H9 (cell line): ENCODE measurements at regions not wholly inside any gene's neighbourhood (a gene's known extent, or its start where the extent isn't known, plus 50 kb on each side); places are given as distances from the start of the nearest gene placed in this dataset.

Experiments
- DNase-seq: peaks from one replicate; pipeline ENCODE4 v3.0.0-alpha.2; 2017
- H2AFZ ChIP-seq: one replicate; pipeline ENCODE4 v1.6.1; 2013; ENCODE audit warnings: mild to moderate bottlenecking, low read length, control low read depth, moderate library complexity
- H2AK5ac ChIP-seq: 2 replicates; pipeline ENCODE4 v1.6.1; 2013; ENCODE audit warnings: low read length, control low read depth, mixed read lengths; ENCODE audit not compliant: insufficient read length
- H2BK120ac ChIP-seq: one replicate; pipeline ENCODE4 v1.6.1; 2013; ENCODE audit warnings: low read depth, mild to moderate bottlenecking, low read length, control low read depth, inconsistent platforms; ENCODE audit not compliant: poor library complexity, severe bottlenecking
- H2BK12ac ChIP-seq: 2 replicates; pipeline ENCODE4 v1.6.1; 2013; ENCODE audit warnings: low read length, control low read depth, mixed read lengths, low read depth; ENCODE audit not compliant: insufficient read length
- H2BK15ac ChIP-seq: 2 replicates; pipeline ENCODE4 v1.6.1; 2013; ENCODE audit warnings: low read depth, low read length, control low read depth
- H2BK20ac ChIP-seq: one replicate; pipeline ENCODE4 v1.6.1; 2013; ENCODE audit warnings: low read depth, mild to moderate bottlenecking, low read length, control low read depth, inconsistent platforms; ENCODE audit not compliant: poor library complexity, severe bottlenecking
- H2BK5ac ChIP-seq: 2 replicates; pipeline ENCODE4 v1.6.1; 2013; ENCODE audit warnings: low read length, control low read depth, mixed read lengths; ENCODE audit not compliant: insufficient read length
- H3K14ac ChIP-seq: 2 replicates; pipeline ENCODE4 v1.6.1; 2013; ENCODE audit warnings: low read length, control low read depth; ENCODE audit not compliant: insufficient read depth
- H3K18ac ChIP-seq: 2 replicates; pipeline ENCODE4 v1.6.1; 2013; ENCODE audit warnings: low read depth, mild to moderate bottlenecking, mixed read lengths, low read length, control low read depth; ENCODE audit not compliant: insufficient read length
- H3K23ac ChIP-seq: 2 replicates; pipeline ENCODE4 v1.6.1; 2013; ENCODE audit warnings: low read length, control low read depth, mixed read lengths, low read depth; ENCODE audit not compliant: insufficient read length
- H3K23me2 ChIP-seq: 2 replicates; pipeline ENCODE4 v1.6.1; 2013; ENCODE audit warnings: low read depth, mild to moderate bottlenecking, mixed read lengths, low read length, control low read depth; ENCODE audit not compliant: insufficient read length, poor library complexity, severe bottlenecking
- H3K27ac ChIP-seq: 2 replicates; pipeline ENCODE4 v1.5.1; 2013; ENCODE audit warnings: low read length, control low read depth, mixed read lengths, low read depth; ENCODE audit not compliant: insufficient read length
- H3K27me3 ChIP-seq: 2 replicates; pipeline ENCODE4 v1.6.1; 2013; ENCODE audit warnings: low read length, control low read depth, inconsistent platforms; ENCODE audit not compliant: insufficient read depth
- H3K4ac ChIP-seq: 2 replicates; pipeline ENCODE4 v1.6.1; 2013; ENCODE audit warnings: low read depth, mild to moderate bottlenecking, control low read depth, inconsistent platforms, low read length, moderate library complexity
- H3K4me1 ChIP-seq: 2 replicates; pipeline ENCODE4 v1.6.1; 2013; ENCODE audit warnings: low read length, control low read depth, inconsistent platforms; ENCODE audit not compliant: insufficient read depth
- H3K4me2 ChIP-seq: 2 replicates; pipeline ENCODE4 v1.6.1; 2013; ENCODE audit warnings: low read length, control low read depth, mixed read lengths; ENCODE audit not compliant: insufficient read length, insufficient read depth
- H3K56ac ChIP-seq: 2 replicates; pipeline ENCODE4 v1.6.1; 2013; ENCODE audit warnings: low read depth, mild to moderate bottlenecking, mixed read lengths, low read length, control low read depth; ENCODE audit not compliant: insufficient read length
- H3K79me1 ChIP-seq: 2 replicates; pipeline ENCODE4 v1.6.1; 2013; ENCODE audit warnings: low read depth, mild to moderate bottlenecking, moderate library complexity, low read length, control low read depth, inconsistent platforms; ENCODE audit not compliant: insufficient read depth, poor library complexity, severe bottlenecking
- H3K79me2 ChIP-seq: 2 replicates; pipeline ENCODE4 v1.6.1; 2013; ENCODE audit warnings: low read length, control low read depth, inconsistent platforms; ENCODE audit not compliant: insufficient read depth
- H3K9ac ChIP-seq: 2 replicates; pipeline ENCODE4 v1.6.1; 2013; ENCODE audit warnings: low read length, control low read depth, mixed read lengths; ENCODE audit not compliant: insufficient read length; ENCODE audit errors: extremely low read depth
- H3K9me3 ChIP-seq: one replicate; pipeline ENCODE4 v1.6.1; 2013; ENCODE audit warnings: low read depth, low read length, inconsistent platforms; ENCODE audit not compliant: control insufficient read depth
- H3T11ph ChIP-seq: one replicate; pipeline ENCODE4 v1.6.1; 2013; ENCODE audit warnings: mild to moderate bottlenecking, low read length, control low read depth, inconsistent platforms
- H4K20me1 ChIP-seq: one replicate; pipeline ENCODE4 v1.6.1; 2013; ENCODE audit not compliant: control insufficient read depth, insufficient read length, insufficient read depth
- H4K5ac ChIP-seq: 2 replicates; pipeline ENCODE4 v1.6.1; 2013; ENCODE audit warnings: low read depth, mild to moderate bottlenecking, mixed read lengths, low read length, control low read depth; ENCODE audit not compliant: insufficient read length
- H4K8ac ChIP-seq: replicated peaks from 2 replicates; pipeline ENCODE4 v1.6.1; 2013; ENCODE audit warnings: low read length, control low read depth, mixed read lengths, low read depth; ENCODE audit not compliant: insufficient read length
- H4K91ac ChIP-seq: 2 replicates; pipeline ENCODE4 v1.6.1; 2013; ENCODE audit warnings: low read depth, mild to moderate bottlenecking, moderate library complexity, mixed read lengths, low read length, control low read depth; ENCODE audit not compliant: insufficient read length
- H3K27ac Mint-ChIP-seq, 3 experiments: 2 replicates in 2 of 3; 3 replicates in 1 of 3; pipeline ENCODE4 v1.8.0; 2020 to 2021; ENCODE audit warnings: mixed read lengths in 3 of 3, mild to moderate bottlenecking in 1 of 3, moderate library complexity in 1 of 3
- H3K27me3 Mint-ChIP-seq: 2 replicates; pipeline ENCODE4 v1.8.0; 2021; ENCODE audit warnings: low read depth, mild to moderate bottlenecking, moderate library complexity, mixed read lengths
- H3K36me3 Mint-ChIP-seq, 3 experiments: 2 replicates in 2 of 3; 3 replicates in 1 of 3; pipeline ENCODE4 v1.8.0; 2020 to 2021; ENCODE audit warnings: low read depth in 3 of 3, mixed read lengths in 3 of 3; ENCODE audit not compliant: insufficient read depth in 1 of 3
- H3K4me1 Mint-ChIP-seq, 2 experiments: 2 replicates each; pipeline ENCODE4 v1.8.0; 2020; ENCODE audit warnings: mixed read lengths in 2 of 2
- H3K4me3 Mint-ChIP-seq, 2 experiments: 2 replicates in 1 of 2; 3 replicates in 1 of 2; pipeline ENCODE4 v1.8.0; 2020 to 2021; ENCODE audit warnings: mild to moderate bottlenecking in 2 of 2, mixed read lengths in 2 of 2, moderate library complexity in 1 of 2
- H3K9me3 Mint-ChIP-seq, 2 experiments: 2 replicates in 1 of 2; 3 replicates in 1 of 2; pipeline ENCODE4 v1.8.0; 2020; ENCODE audit warnings: mild to moderate bottlenecking in 2 of 2, mixed read lengths in 2 of 2, moderate library complexity in 1 of 2
- WGBS: extraction: QIAGEN DNeasy Blood & Tissue Kit; methylation state at CpG from one replicate; pipeline ENCODE4 v1.1.7; 2013; ENCODE audit warnings: missing lambda C conversion rate, low lambda C conversion rate, mixed read lengths; ENCODE audit not compliant: insufficient read length; ENCODE audit errors: extremely low coverage; 5-methylcytosine and 5-hydroxymethylcytosine counted together
- TF ChIP-seq, protein P1 (sequence below): fragments of 200-600 bp; sonication (generic); conservative IDR thresholded peaks from 3 replicates; pipeline ENCODE4 v1.8.0; 2021; ENCODE audit warnings: antibody characterized with exemption, mild to moderate bottlenecking

DNA sequence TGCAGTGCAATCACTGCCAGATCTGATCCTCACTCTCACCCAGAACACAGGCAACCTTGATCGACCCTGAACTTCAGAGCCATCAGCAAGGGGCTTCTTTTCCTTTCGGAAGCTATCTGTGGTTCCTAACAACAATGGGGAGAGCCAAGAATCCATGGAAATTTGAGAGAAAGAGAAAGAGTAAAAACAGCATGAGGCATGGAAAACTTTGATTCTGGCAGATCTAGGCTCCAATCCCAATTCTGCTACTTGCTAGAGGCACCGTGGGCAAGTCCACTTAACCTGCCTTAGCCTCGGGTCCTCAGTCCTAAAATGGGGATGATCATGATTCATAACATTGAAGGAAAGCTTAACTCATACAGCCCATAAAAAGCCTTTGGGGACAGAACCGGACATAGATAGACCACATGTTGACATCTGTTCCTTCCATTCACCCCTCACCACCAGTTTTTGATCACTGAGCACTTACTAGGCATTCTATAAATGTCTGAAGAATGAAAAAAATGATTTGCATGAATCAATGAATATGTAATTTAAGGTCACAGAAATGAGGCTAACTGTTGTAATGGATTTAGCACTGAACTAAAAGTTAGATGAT lies 605.7 kb upstream of the CFAP20DC start:
- Histone ChIP-seq H4K8ac (no peak overlapping the region), H3K9me3 (no peaks in the 10 kb centered on the region), H3K27ac (no peak overlapping the region), H2BK120ac (no peak overlapping the region), H3K56ac (no peak overlapping the region), H3K23me2 (no peaks in the 10 kb centered on the region), H3K79me1 (no peaks in the 10 kb centered on the region), H3K23ac (no peak overlapping the region), H2BK20ac (no peak overlapping the region), H2BK5ac (no peak overlapping the region), H3K27me3 (no peaks in the 10 kb centered on the region), H3K4ac (no peak overlapping the region), H2BK15ac (no peak overlapping the region), H3K9ac (no peak overlapping the region), H3K4me2 (no peak overlapping the region), H4K91ac (no peak overlapping the region), H2AFZ (no peak overlapping the region), H4K5ac (no peak overlapping the region), H4K20me1 (no peaks in the 10 kb centered on the region), H2BK12ac (no peak overlapping the region), H3T11ph (no peak overlapping the region), H2AK5ac (no peak overlapping the region), H3K4me1 (no peaks in the 10 kb centered on the region), H3K18ac (no peak overlapping the region), H3K79me2 (no peaks in the 10 kb centered on the region), H3K14ac (no peak overlapping the region)
- H3K27me3 Mint-ChIP-seq: no peaks in the 10 kb centered on the region; the same call in 1 of the 2 replicates
- no peak for DNase-seq
- peaks cover 2% of the 10 kb centered on the region in 2 experiments; a peak in 4 of 5 replicates for H3K9me3 Mint-ChIP-seq
- no peak overlapping the region for H3K4me3 Mint-ChIP-seq
- H3K4me1 Mint-ChIP-seq: peaks cover 3% of the 10 kb centered on the region in 2 experiments; a peak in 1 of 4 replicates
- TF ChIP-seq, protein P1, sequence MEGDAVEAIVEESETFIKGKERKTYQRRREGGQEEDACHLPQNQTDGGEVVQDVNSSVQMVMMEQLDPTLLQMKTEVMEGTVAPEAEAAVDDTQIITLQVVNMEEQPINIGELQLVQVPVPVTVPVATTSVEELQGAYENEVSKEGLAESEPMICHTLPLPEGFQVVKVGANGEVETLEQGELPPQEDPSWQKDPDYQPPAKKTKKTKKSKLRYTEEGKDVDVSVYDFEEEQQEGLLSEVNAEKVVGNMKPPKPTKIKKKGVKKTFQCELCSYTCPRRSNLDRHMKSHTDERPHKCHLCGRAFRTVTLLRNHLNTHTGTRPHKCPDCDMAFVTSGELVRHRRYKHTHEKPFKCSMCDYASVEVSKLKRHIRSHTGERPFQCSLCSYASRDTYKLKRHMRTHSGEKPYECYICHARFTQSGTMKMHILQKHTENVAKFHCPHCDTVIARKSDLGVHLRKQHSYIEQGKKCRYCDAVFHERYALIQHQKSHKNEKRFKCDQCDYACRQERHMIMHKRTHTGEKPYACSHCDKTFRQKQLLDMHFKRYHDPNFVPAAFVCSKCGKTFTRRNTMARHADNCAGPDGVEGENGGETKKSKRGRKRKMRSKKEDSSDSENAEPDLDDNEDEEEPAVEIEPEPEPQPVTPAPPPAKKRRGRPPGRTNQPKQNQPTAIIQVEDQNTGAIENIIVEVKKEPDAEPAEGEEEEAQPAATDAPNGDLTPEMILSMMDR: no peak
- H3K36me3 Mint-ChIP-seq: 0 out of 7 replicates have a peak, but pooled peaks cover 0 to 2% (median 0%) of the 10 kb centered on the region in 3 experiments
- H3K27ac Mint-ChIP-seq: no peak overlapping the region; a peak in 1 of 7 replicates
- no CpG with 5 or more reads among the region's 5 CpGs for WGBS
